Kidney (tissue), 13 donors: ENCODE measurements at regions not wholly inside any gene's neighbourhood (a gene's known extent, or its start where the extent isn't known, plus 50 kb on each side); places are given as distances from the start of the nearest gene placed in this dataset.

Experiments used
- DNase-seq, 5 donors: peaks; one replicate each; pipeline ENCODE4 v3.0.0-alpha.2; 2013 to 2020
- FAIRE-seq: peaks from 2 replicates; lab custom pipeline; 2012; peaks lifted over from hg19 to GRCh38; lab: Jason Lieb, UNC
- H3K27ac ChIP-seq, 2 donors: one replicate each; pipeline ENCODE4 v1.7.0; 2013; ENCODE audit warnings: low read depth in 2 of 2, low read length in 2 of 2, inconsistent platforms in 1 of 2
- H3K27me3 ChIP-seq: one replicate; pipeline ENCODE4 v1.7.1; 2013; ENCODE audit warnings: low read length, inconsistent platforms; ENCODE audit not compliant: control insufficient read depth, insufficient read depth
- H3K36me3 ChIP-seq, 3 donors: one replicate each; pipeline versions ENCODE4 v1.7.0 to v1.7.1; 2013; ENCODE audit warnings: low read length in 3 of 3, control low read depth in 1 of 3, inconsistent platforms in 1 of 3; ENCODE audit not compliant: insufficient read depth in 3 of 3, control insufficient read depth in 2 of 3
- H3K4me1 ChIP-seq, 3 donors: one replicate each; pipeline versions ENCODE4 v1.7.0 to v1.7.1; 2013; ENCODE audit warnings: low read length in 3 of 3, inconsistent platforms in 1 of 3, low read depth in 1 of 3; ENCODE audit not compliant: control insufficient read depth in 2 of 3, insufficient read depth in 2 of 3
- H3K4me3 ChIP-seq, 3 donors: one replicate each; pipeline versions ENCODE4 v1.7.0 to v1.8.1; 2013; ENCODE audit warnings: low read length in 3 of 3, control low read depth in 1 of 3, inconsistent platforms in 1 of 3
- H3K9ac ChIP-seq, 3 donors: one replicate each; pipeline versions ENCODE4 v1.7.0 to v1.7.1; 2013; ENCODE audit warnings: low read length in 3 of 3, control low read depth in 1 of 3, inconsistent platforms in 1 of 3
- H3K9me3 ChIP-seq, 3 donors: one replicate each; pipeline versions ENCODE4 v1.7.0 to v1.7.1; 2013; ENCODE audit warnings: low read length in 3 of 3, control low read depth in 1 of 3, inconsistent platforms in 1 of 3; ENCODE audit not compliant: control insufficient read depth in 2 of 3, insufficient read depth in 1 of 3
- intact Hi-C: fragments of 100-400 bp; cut with DNase I; formaldehyde crosslinking; loops from one replicate; pipeline ENCODE4 v1.11.1; 2022
- TF ChIP-seq, protein P1 (sequence below): IDR thresholded peaks from 3 replicates; pipeline ENCODE4 v1.5.1; 2012; ENCODE audit warnings: mild to moderate bottlenecking, moderate library complexity, borderline replicate concordance; ENCODE audit not compliant: insufficient read depth; ENCODE audit errors: extremely low read depth
- donor health status: control.
- donor health status: control.
- donor health status: control.
- donor health status: control.
- donor health status: control.
- donor health status: DM: yes; HTN: yes; CAD: no.
- donor health status: Normal renal cell carcinoma (clear cell type).

DNA sequence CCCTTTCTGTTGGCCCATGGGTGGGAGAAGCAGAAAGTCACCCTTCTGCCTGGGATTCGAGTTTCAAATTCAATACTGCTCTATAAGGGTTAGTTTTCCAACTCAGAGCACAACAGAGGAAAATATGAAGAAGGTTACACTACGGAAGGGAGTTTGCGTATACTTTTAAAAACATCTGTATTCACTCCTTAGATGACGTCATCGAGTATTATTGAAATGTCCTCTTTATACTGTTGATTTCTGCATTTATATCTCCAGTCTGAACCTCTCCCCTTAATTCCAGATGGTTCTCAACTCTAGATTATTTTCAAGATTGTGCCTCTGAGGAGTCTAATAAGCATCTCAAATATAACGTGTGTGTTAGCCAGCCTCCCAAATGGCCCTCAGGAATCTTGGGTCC is 249.1 kb downstream of the MAP2K4 start:
- no peaks in the 10 kb centered on the region for H3K27me3 ChIP-seq
- H3K4me1 ChIP-seq: no peaks in the 10 kb centered on the region
- H3K4me3 ChIP-seq: no peak overlapping the region
- H3K9ac ChIP-seq: no peak overlapping the region
- no peak overlapping the region for H3K27ac ChIP-seq
- TF ChIP-seq, protein P1, sequence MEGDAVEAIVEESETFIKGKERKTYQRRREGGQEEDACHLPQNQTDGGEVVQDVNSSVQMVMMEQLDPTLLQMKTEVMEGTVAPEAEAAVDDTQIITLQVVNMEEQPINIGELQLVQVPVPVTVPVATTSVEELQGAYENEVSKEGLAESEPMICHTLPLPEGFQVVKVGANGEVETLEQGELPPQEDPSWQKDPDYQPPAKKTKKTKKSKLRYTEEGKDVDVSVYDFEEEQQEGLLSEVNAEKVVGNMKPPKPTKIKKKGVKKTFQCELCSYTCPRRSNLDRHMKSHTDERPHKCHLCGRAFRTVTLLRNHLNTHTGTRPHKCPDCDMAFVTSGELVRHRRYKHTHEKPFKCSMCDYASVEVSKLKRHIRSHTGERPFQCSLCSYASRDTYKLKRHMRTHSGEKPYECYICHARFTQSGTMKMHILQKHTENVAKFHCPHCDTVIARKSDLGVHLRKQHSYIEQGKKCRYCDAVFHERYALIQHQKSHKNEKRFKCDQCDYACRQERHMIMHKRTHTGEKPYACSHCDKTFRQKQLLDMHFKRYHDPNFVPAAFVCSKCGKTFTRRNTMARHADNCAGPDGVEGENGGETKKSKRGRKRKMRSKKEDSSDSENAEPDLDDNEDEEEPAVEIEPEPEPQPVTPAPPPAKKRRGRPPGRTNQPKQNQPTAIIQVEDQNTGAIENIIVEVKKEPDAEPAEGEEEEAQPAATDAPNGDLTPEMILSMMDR: no peak
- no peaks in the 10 kb centered on the region for H3K9me3 ChIP-seq
- DNase-seq: no peak
- no peak for FAIRE-seq
- intact Hi-C loops: no loop called here
- H3K36me3 ChIP-seq: no peaks in the 10 kb centered on the region

DNA sequence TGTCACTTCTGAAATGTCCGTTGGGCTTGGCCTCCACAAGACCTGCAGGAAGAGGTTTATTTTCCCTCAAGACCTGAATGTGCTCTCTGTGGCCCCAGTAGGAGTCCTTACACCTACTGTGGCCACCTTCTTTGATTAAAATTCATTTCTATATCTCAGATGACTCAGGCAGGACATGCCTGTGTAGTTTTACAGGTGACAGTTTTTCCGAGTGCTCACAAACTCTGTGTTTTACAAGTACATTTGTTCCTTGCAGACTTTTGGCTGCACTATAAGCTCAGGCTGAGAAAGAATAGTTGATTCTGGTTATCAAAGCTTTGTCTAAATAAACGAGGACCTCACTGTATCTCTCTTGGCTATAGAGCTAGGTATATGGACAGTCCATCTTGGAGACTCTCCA is 257.1 kb downstream of the MAP2K4 start:
- Histone ChIP-seq H3K9ac (no peak overlapping the region), H3K36me3 (no peaks in the 10 kb centered on the region), H3K4me1 (no peaks in the 10 kb centered on the region), H3K27me3 (no peaks in the 10 kb centered on the region), H3K27ac (no peak overlapping the region), H3K9me3 (no peaks in the 10 kb centered on the region), H3K4me3 (no peak overlapping the region)
- FAIRE-seq (no peak), DNase-seq (no peak)
- intact Hi-C loops: no loop called here
- TF ChIP-seq, protein P1: no peak

DNA sequence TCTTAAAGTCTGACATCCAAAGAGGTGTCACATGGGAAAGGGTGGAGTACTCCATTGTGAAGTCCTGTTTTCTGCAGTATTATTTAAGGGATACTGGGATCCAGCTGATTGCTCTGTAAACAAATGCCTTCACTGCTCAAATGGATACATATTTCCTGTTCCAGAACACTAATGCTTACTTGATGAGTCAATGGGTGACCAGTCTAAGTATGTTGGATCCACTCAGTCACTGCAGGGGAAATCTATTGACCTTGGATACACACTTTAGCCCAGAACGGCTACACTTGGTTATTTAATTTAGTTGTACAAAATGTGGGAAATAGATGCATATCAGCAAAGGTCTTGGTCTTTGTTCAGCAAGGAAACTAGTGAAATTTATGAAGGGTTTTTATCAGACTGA is 261.4 kb downstream of the MAP2K4 start:
- H3K27me3 ChIP-seq: no peaks in the 10 kb centered on the region
- H3K36me3 ChIP-seq: no peaks in the 10 kb centered on the region
- no peak overlapping the region for H3K9ac ChIP-seq
- no peak for FAIRE-seq
- no peak for DNase-seq
- no peak overlapping the region for H3K27ac ChIP-seq
- H3K9me3 ChIP-seq: no peaks in the 10 kb centered on the region
- no peaks in the 10 kb centered on the region for H3K4me1 ChIP-seq
- H3K4me3 ChIP-seq: no peak overlapping the region
- intact Hi-C loops: no loop called here
- TF ChIP-seq, protein P1: no peak

DNA sequence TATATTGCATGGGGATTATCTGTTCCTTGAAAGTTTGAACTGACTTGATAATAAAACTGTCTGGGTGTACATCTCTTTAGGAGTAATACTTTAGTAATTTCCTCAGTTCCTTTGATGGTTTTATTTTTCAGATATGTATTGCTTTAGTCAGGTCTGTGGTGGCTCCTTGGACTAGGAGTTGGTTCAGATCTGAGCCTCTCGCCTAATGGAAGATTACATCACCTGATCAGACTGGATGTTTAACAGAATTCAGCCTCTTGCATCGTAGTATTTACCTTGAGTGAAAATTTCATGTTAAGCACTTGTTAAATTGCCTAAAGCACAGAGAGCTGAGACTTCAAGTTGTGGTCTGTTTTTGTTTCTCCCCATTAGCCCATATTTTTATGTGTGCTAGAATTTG is 267.3 kb downstream of the MAP2K4 start:
- no peak for FAIRE-seq
- Histone ChIP-seq H3K27me3 (no peaks in the 10 kb centered on the region), H3K36me3 (no peaks in the 10 kb centered on the region), H3K27ac (no peak overlapping the region), H3K4me1 (no peaks in the 10 kb centered on the region), H3K9me3 (no peaks in the 10 kb centered on the region), H3K9ac (no peak overlapping the region), H3K4me3 (no peak overlapping the region)
- intact Hi-C loops: no loop called here
- DNase-seq: no peak
- TF ChIP-seq, protein P1: no peak
